HEK293T (cell line): ENCODE measurements at regions not wholly inside any gene's neighbourhood (a gene's known extent, or its start where the extent isn't known, plus 50 kb on each side); places are given as distances from the start of the nearest gene placed in this dataset.
"Not testable (repeated sequence)": the region's sequence is repeated elsewhere in the genome, so short reads cannot be mapped to it uniquely, and the experiment has no call there.

Experiments
- BHLHE40 ChIP-seq: fragments of 450-650 bp; IDR thresholded peaks from 2 replicates; pipeline ENCODE4 v1.6.1; 2016; ENCODE audit warnings: mild to moderate bottlenecking, moderate library complexity, borderline replicate concordance
- FOXA1 ChIP-seq: fragments of 450-650 bp; IDR thresholded peaks from 2 replicates; pipeline ENCODE4 v1.6.1; 2016; ENCODE audit warnings: mild to moderate bottlenecking
- TARDBP ChIP-seq: fragments of 450-650 bp; IDR thresholded peaks from 2 replicates; pipeline ENCODE4 v1.6.1; 2016
- ZNF384 ChIP-seq: fragments of 450-650 bp; IDR thresholded peaks from 2 replicates; pipeline ENCODE4 v1.6.1; 2016
- TF ChIP-seq, protein P1 (sequence below): fragments of 450-650 bp; IDR thresholded peaks from 2 replicates; pipeline ENCODE4 v1.6.1; 2016

DNA sequence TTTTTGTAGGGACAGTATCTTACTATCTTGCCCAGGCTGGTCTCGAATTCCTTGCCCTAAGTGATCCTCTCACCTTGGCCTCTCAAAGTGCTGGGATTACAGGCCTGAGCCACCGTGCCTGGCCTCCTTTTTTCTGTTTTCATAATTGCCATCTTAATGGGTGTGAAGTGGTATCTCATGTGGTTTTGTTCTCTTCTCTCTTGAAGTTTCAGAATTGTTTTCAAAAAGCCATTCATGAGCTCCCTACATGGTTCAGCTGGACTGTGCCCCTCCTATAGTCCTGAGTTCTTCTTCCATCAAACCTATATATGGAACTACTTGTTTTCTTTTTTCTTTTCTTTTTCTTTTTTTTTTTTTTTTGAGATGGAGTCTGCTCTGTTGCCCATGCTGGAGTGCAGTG lies 60.3 kb downstream of the NPIPB11 start:
- TF ChIP-seq, protein P1, sequence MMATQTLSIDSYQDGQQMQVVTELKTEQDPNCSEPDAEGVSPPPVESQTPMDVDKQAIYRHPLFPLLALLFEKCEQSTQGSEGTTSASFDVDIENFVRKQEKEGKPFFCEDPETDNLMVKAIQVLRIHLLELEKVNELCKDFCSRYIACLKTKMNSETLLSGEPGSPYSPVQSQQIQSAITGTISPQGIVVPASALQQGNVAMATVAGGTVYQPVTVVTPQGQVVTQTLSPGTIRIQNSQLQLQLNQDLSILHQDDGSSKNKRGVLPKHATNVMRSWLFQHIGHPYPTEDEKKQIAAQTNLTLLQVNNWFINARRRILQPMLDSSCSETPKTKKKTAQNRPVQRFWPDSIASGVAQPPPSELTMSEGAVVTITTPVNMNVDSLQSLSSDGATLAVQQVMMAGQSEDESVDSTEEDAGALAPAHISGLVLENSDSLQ, result not testable (repeated sequence)
- TF ChIP-seq FOXA1, BHLHE40, TARDBP, ZNF384: not testable (repeated sequence)
